MM.1S (cell line): ENCODE measurements at regions not wholly inside any gene's neighbourhood (a gene's known extent, or its start where the extent isn't known, plus 50 kb on each side); places are given as distances from the start of the nearest gene placed in this dataset.

Experiments used
- EZH2 ChIP-seq: fragments of 300-600 bp; sonication (generic); optimal IDR thresholded peaks from 2 replicates; pipeline ENCODE3; 2017; ENCODE audit warnings: low read depth, mild to moderate bottlenecking, antibody characterized with exemption, low read length, mixed read lengths
- TF ChIP-seq, protein P1 (sequence below): fragments of 300-600 bp; sonication (generic); IDR thresholded peaks from 2 replicates; pipeline ENCODE4 v1.5.1; 2016; ENCODE audit warnings: antibody characterized with exemption, low read length, mixed read lengths

DNA sequence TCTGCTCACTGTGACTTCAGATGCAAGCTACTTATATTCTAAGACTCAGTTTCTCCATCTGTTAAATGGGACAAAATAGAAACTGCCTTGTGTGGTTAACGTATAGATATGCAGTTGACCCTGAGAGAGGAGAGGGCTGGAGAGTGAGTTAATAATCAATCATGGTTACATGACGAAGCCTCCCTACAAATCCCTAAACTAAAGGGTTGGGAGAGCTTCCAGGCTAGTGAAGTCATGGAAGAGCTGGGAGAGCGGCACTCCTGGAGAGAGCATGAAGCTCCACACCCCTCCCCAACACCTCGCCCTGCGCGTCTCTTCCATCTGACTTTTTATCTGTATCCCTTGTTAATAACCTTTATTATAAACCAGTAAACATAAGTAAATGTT is 138.5 kb upstream of the FAM9B start:
- TF ChIP-seq, protein P1, sequence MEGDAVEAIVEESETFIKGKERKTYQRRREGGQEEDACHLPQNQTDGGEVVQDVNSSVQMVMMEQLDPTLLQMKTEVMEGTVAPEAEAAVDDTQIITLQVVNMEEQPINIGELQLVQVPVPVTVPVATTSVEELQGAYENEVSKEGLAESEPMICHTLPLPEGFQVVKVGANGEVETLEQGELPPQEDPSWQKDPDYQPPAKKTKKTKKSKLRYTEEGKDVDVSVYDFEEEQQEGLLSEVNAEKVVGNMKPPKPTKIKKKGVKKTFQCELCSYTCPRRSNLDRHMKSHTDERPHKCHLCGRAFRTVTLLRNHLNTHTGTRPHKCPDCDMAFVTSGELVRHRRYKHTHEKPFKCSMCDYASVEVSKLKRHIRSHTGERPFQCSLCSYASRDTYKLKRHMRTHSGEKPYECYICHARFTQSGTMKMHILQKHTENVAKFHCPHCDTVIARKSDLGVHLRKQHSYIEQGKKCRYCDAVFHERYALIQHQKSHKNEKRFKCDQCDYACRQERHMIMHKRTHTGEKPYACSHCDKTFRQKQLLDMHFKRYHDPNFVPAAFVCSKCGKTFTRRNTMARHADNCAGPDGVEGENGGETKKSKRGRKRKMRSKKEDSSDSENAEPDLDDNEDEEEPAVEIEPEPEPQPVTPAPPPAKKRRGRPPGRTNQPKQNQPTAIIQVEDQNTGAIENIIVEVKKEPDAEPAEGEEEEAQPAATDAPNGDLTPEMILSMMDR, result no peak
- no peak for TF ChIP-seq EZH2
